ENCODE measurements at regions not wholly inside any gene's neighbourhood (a gene's known extent, or its start where the extent isn't known, plus 50 kb on each side); places are given as distances from the start of the nearest gene placed in this dataset.

DNA sequence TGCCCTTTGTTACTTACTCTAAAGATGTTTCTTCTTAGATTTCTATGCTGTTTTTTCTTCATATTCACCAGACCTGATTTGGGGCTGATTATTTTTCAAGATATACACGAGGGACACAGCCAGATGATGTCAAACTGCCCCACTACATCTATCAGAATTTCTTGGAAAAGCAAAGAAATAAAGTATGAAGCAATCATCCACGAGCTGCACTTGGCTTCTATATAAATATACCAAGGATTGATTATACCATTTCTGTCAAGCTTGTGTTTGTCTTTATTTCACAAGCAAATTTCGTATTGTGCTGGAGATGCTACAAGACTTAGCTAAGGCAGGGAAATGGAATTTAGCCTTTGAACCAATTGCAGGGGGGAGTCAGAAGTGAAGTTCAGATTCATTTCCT is 715.1 kb upstream of the NR2F2 start:
- TF ChIP-seq EZH2 (IDR thresholded peaks at IDR 0.05; ENCODE audit: insufficient read depth, poor library complexity, severe bottlenecking) (no peak), EZH2phosphoT487 (IDR thresholded peaks at IDR 0.05; ENCODE audit: insufficient read depth, low read depth) (no peak)

Measured in GM23248 (cell line).